Panc1 (cell line): ENCODE measurements at regions not wholly inside any gene's neighbourhood (a gene's known extent, or its start where the extent isn't known, plus 50 kb on each side); places are given as distances from the start of the nearest gene placed in this dataset.

Experiments used
- ATAC-seq: fragments of 200-7000 bp; cut with Tn5 transposase; 2 replicates; pipeline ENCODE4 v1.9.1; 2020; ENCODE audit warnings: mild to moderate bottlenecking, moderate library complexity
- BruUV-seq: library from RNA; stranded (reverse); fragments of 400-500 nt; replicated peaks from 2 replicates; lab custom pipeline; 2021; lab: Mats Ljungman, UMichigan
- CTCF ChIA-PET: fragments of 300-600 bp; sonication (Branson Sonifier 250); formaldehyde crosslinking; loops from one replicate; lab custom pipeline; 2022; ENCODE audit warnings: antibody characterized with exemption; lab: Charles Lee
- POLR2A ChIA-PET: fragments of 300-600 bp; sonication (Branson Sonifier 250); formaldehyde crosslinking; loops from one replicate; lab custom pipeline; 2022; ENCODE audit warnings: antibody characterized with exemption; lab: Charles Lee
- DNase-seq: peaks from one replicate; pipeline ENCODE4 v3.0.0-alpha.2; 2010; ENCODE audit warnings: low read depth, low spot score
- H3K27ac ChIP-seq: 2 replicates; pipeline ENCODE4 v1.5.1; 2011; ENCODE audit warnings: mild to moderate bottlenecking, low read length, inconsistent platforms
- H3K27me3 ChIP-seq: fragments of 200-500 bp; sonication (Bioruptor generic); 2 replicates; pipeline ENCODE4 v1.6.0; 2014; ENCODE audit warnings: low read length, inconsistent platforms; ENCODE audit not compliant: control insufficient read depth, insufficient read depth
- H3K36me3 ChIP-seq: fragments of 200-500 bp; sonication (Bioruptor generic); 2 replicates; pipeline ENCODE4 v1.5.1; 2014; ENCODE audit warnings: inconsistent platforms, mild to moderate bottlenecking, low read length, moderate library complexity; ENCODE audit not compliant: control insufficient read depth, insufficient read depth
- H3K4me1 ChIP-seq: 2 replicates; pipeline ENCODE4 v1.5.1; 2011; ENCODE audit warnings: inconsistent platforms, mild to moderate bottlenecking, low read length, moderate library complexity; ENCODE audit not compliant: control insufficient read depth, insufficient read depth
- H3K4me3 ChIP-seq, 2 experiments: 2 replicates each; pipeline ENCODE4 v1.5.1; 2011 to 2012; ENCODE audit warnings: low read depth in 2 of 2, low read length in 2 of 2, mild to moderate bottlenecking in 2 of 2, inconsistent platforms in 1 of 2, moderate library complexity in 1 of 2
- H3K9me3 ChIP-seq: fragments of 200-500 bp; sonication (Bioruptor generic); 2 replicates; pipeline ENCODE4 v1.5.1; 2014; ENCODE audit warnings: low read depth, mild to moderate bottlenecking, inconsistent platforms, low read length, moderate library complexity; ENCODE audit not compliant: control insufficient read depth, insufficient read depth
- CTCF ChIP-seq: fragments of 450-650 bp; IDR thresholded peaks from 2 replicates; pipeline ENCODE4 v1.5.1; 2017; ENCODE audit warnings: mild to moderate bottlenecking
- POLR2AphosphoS5 ChIP-seq: IDR thresholded peaks from 2 replicates; pipeline ENCODE4 v1.6.1; 2012; ENCODE audit warnings: mild to moderate bottlenecking, low read depth, low read length, moderate library complexity
- REST ChIP-seq, 2 experiments: IDR thresholded peaks; 2 replicates each; pipeline ENCODE4 v1.6.1; 2011 to 2012; ENCODE audit warnings: low read depth in 2 of 2, control low read depth in 1 of 2, low read length in 1 of 2, mild to moderate bottlenecking in 1 of 2, moderate library complexity in 1 of 2; ENCODE audit not compliant: insufficient read depth in 1 of 2
- SIN3A ChIP-seq: IDR thresholded peaks from 2 replicates; pipeline ENCODE4 v1.6.1; 2012; ENCODE audit warnings: low read depth, mild to moderate bottlenecking, low read length, moderate library complexity, borderline replicate concordance; ENCODE audit not compliant: insufficient read depth
- TCF7L2 ChIP-seq: IDR thresholded peaks from 2 replicates; pipeline ENCODE4 v1.6.1; 2011; ENCODE audit warnings: mild to moderate bottlenecking, low read depth, low read length, inconsistent platforms
- in situ Hi-C: cut with HindIII; loops from 2 replicates; pipeline ENCODE4 v1.10.0; 2016; ENCODE audit warnings: low sequenced_read_pairs, low pct_unique_long_range_greater_than_20kb
- intact Hi-C: fragments of 100-400 bp; cut with micrococcal nuclease; formaldehyde crosslinking; loops from one replicate; pipeline ENCODE4 v1.10.0; 2022; ENCODE audit not compliant: unreplicated experiment

GRCh38 chr1:95703046-95703445, 469.0 kb downstream of the RWDD3 start:
- in situ Hi-C loops (no loop called here), intact Hi-C loops (no loop called here)
- no peaks in the 10 kb centered on the region for H3K36me3 ChIP-seq
- CTCF ChIA-PET, result no interaction called here
- H3K27me3 ChIP-seq, result no peaks in the 10 kb centered on the region
- no peak for DNase-seq
- ATAC-seq, result no peak
- no peaks in the 10 kb centered on the region for H3K4me1 ChIP-seq
- no peak overlapping the region for H3K27ac ChIP-seq
- POLR2A ChIA-PET, result interaction anchor here (0.7 kb wide), 1 partner anchor 120 kb away, joined by 4 read pairs; no protein-coding TSS in a partner anchor
- no TSS peak for BruUV-seq
- no peaks in the 10 kb centered on the region for H3K9me3 ChIP-seq
- H3K4me3 ChIP-seq, result no peak overlapping the region
- no peak for TF ChIP-seq REST (IDR thresholded peaks at IDR 0.05; ENCODE audit: insufficient read depth in 1 of 2, low read depth in 2 of 2, low read length in 1 of 2)
- TF ChIP-seq SIN3A, result no peak
- TF ChIP-seq POLR2AphosphoS5, result no peak
- TF ChIP-seq TCF7L2, result no peak
- no peak for TF ChIP-seq CTCF

- Histone ChIP-seq H3K36me3 (no peaks in the 10 kb centered on the region), H3K4me1 (no peaks in the 10 kb centered on the region), H3K27me3 (no peaks in the 10 kb centered on the region), H3K4me3 (no peak overlapping the region), H3K27ac (no peak overlapping the region), H3K9me3 (no peaks in the 10 kb centered on the region)
- DNase-seq, result no peak
- in situ Hi-C loops, result no loop called here
- ChIA-PET CTCF (no interaction called here), POLR2A (no interaction called here)
- no TSS peak for BruUV-seq
- no peak for ATAC-seq
- TF ChIP-seq REST (IDR thresholded peaks at IDR 0.05; ENCODE audit: insufficient read depth in 1 of 2, low read depth in 2 of 2, low read length in 1 of 2) (no peak), TCF7L2 (no peak), SIN3A (no peak), POLR2AphosphoS5 (no peak), CTCF (no peak)
- intact Hi-C loops, result no loop called here
These were observed 482.1 kb downstream of the RWDD3 start for GRCh38 chr1:95716097-95716496.
